GM10248 (cell line): ENCODE measurements at regions not wholly inside any gene's neighbourhood (a gene's known extent, or its start where the extent isn't known, plus 50 kb on each side); places are given as distances from the start of the nearest gene placed in this dataset.
"Not testable (repeated sequence)": the region's sequence is repeated elsewhere in the genome, so short reads cannot be mapped to it uniquely, and the experiment has no call there.

ENCODE experiments used
- CTCF ChIA-PET: fragments of 300-600 bp; sonication (Branson Sonifier 250); formaldehyde crosslinking; extraction: SDS; loops from one replicate; lab custom pipeline; 2021; ENCODE audit warnings: antibody characterized with exemption; lab: Yijun Ruan, JAX
- POLR2A ChIA-PET: fragments of 350-650 bp; sonication (Branson Sonifier 250); formaldehyde crosslinking; extraction: SDS; loops from one replicate; lab custom pipeline; 2020; ENCODE audit warnings: antibody characterized with exemption; lab: Yijun Ruan, JAX
- DNase-seq: peaks from one replicate; pipeline ENCODE4 v3.0.0; 2012; ENCODE audit errors: extremely low spot score
- CTCF ChIP-seq: IDR thresholded peaks from 2 replicates; pipeline ENCODE4 v1.5.1; 2012; ENCODE audit warnings: mild to moderate bottlenecking, low read depth; ENCODE audit errors: extremely low read depth, missing control alignments, control extremely low read depth

GRCh38 chr15:24772266-24772665 lies 96.7 kb downstream of the NPAP1 start:
- no peak for TF ChIP-seq CTCF
- DNase-seq, result no peak
- POLR2A ChIA-PET, result no interaction called here
- CTCF ChIA-PET, result no interaction called here

GRCh38 chr15:24772686-24773373 lies 97.3 kb downstream of the NPAP1 start:
- CTCF ChIA-PET, result no interaction called here
- DNase-seq, result peak; percentile 11
- POLR2A ChIA-PET, result no interaction called here
- TF ChIP-seq CTCF, result no peak

- no peak for TF ChIP-seq CTCF
- ChIA-PET CTCF (no interaction called here), POLR2A (no interaction called here)
- DNase-seq, result no peak
These were observed 101.7 kb downstream of the NPAP1 start for GRCh38 chr15:24777307-24777706.

GRCh38 chr15:24784506-24784905 lies 108.9 kb downstream of the NPAP1 start:
- CTCF ChIA-PET, result interaction anchor here (0.8 kb wide), 1 partner anchor 32 kb away, joined by 3 read pairs; no protein-coding TSS in a partner anchor
- POLR2A ChIA-PET, result no interaction called here
- DNase-seq, result no peak
- TF ChIP-seq CTCF, result no peak

- no peak for DNase-seq
- ChIA-PET POLR2A (no interaction called here), CTCF (no interaction called here)
- TF ChIP-seq CTCF, result no peak
These were observed 110.8 kb downstream of the NPAP1 start for GRCh38 chr15:24786347-24786746.

- DNase-seq, POLR2A ChIA-PET: not testable (repeated sequence)
- CTCF ChIA-PET, result interaction anchor here (1.6 kb wide), 1 partner anchor 19 kb away, joined by 3 read pairs; no protein-coding TSS in a partner anchor
These were observed 127.0 kb downstream of the NPAP1 start for GRCh38 chr15:24802624-24803023.

- DNase-seq, result no peak
- CTCF ChIA-PET, result interaction anchor here (1.0 kb wide), 1 partner anchor 21 kb away, joined by 3 read pairs; no protein-coding TSS in a partner anchor
These were observed 135.1 kb upstream of the SNRPN start for GRCh38 chr15:24819680-24820079.

More at GRCh38 chr15:24819680-24820079, 135.1 kb upstream of the SNRPN start:
- POLR2A ChIA-PET, result no interaction called here
- no peak for TF ChIP-seq CTCF
